SK-N-MC (cell line): ENCODE measurements at regions not wholly inside any gene's neighbourhood (a gene's known extent, or its start where the extent isn't known, plus 50 kb on each side); places are given as distances from the start of the nearest gene placed in this dataset.

ENCODE experiments used
- DNase-seq: peaks from one replicate; pipeline ENCODE4 v3.0.0-alpha.2; 2011; ENCODE audit warnings: low read depth, low spot score
- H3K27ac ChIP-seq: fragments of 200-600 bp; sonication (generic); 2 replicates; pipeline ENCODE4 v1.5.1; 2016; ENCODE audit warnings: mixed run types
- H3K36me3 ChIP-seq: fragments of 200-600 bp; sonication (generic); 2 replicates; pipeline ENCODE4 v1.6.1; 2017; ENCODE audit warnings: antibody characterized with exemption, low read length, mixed read lengths; ENCODE audit not compliant: insufficient read depth
- H3K4me3 ChIP-seq: fragments of 200-600 bp; sonication (generic); 2 replicates; pipeline ENCODE4 v1.5.1; 2016
- H3K9ac ChIP-seq: fragments of 200-600 bp; sonication (generic); 2 replicates; pipeline ENCODE4 v1.8.0; 2017; ENCODE audit warnings: mixed run types, mixed read lengths; ENCODE audit not compliant: insufficient read length
- H3K9me3 ChIP-seq: fragments of 200-600 bp; sonication (generic); 2 replicates; pipeline ENCODE4 v1.6.1; 2017; ENCODE audit warnings: low read depth, mild to moderate bottlenecking, antibody characterized with exemption, low read length, moderate library complexity, mixed read lengths
- EZH2 ChIP-seq: fragments of 200-600 bp; sonication (generic); IDR thresholded peaks from one replicate; pipeline ENCODE4 v1.6.1; 2017; ENCODE audit warnings: antibody characterized with exemption
- FOXP2 ChIP-seq: optimal IDR thresholded peaks from 2 replicates; pipeline ENCODE3; 2011; ENCODE audit warnings: mild to moderate bottlenecking, moderate library complexity; ENCODE audit not compliant: insufficient read depth; ENCODE audit errors: extremely low read length, control extremely low read depth
- POLR2AphosphoS5 ChIP-seq: IDR thresholded peaks from 2 replicates; pipeline ENCODE4 v1.6.1; 2012; ENCODE audit warnings: mild to moderate bottlenecking, low read depth, low read length, borderline replicate concordance

- Histone ChIP-seq H3K9ac (no peak overlapping the region), H3K4me3 (no peak overlapping the region), H3K9me3 (no peaks in the 10 kb centered on the region; the same call in 1 of the 2 replicates), H3K36me3 (no peaks in the 10 kb centered on the region), H3K27ac (no peak overlapping the region)
- DNase-seq = no peak
- no peak for TF ChIP-seq POLR2AphosphoS5
- TF ChIP-seq FOXP2 = no peak
- TF ChIP-seq EZH2 = no peak
Observed at GRCh38 chr12:16658699-16659098, 52.7 kb upstream of the LMO3 start.
